ENCODE measurements at regions not wholly inside any gene's neighbourhood (a gene's known extent, or its start where the extent isn't known, plus 50 kb on each side); places are given as distances from the start of the nearest gene placed in this dataset.

GRCh38 chr3:117625174-117625573 is 915.6 kb downstream of the TUSC7 start (continued):
- no peak for TF ChIP-seq MBD2 (IDR thresholded peaks at IDR 0.05; ENCODE audit: borderline replicate concordance, low read depth)
- TF ChIP-seq ZNF133 (CRISPR knock-in tag; IDR thresholded peaks at IDR 0.05): no peak
- TF ChIP-seq HNRNPUL1 (IDR thresholded peaks at IDR 0.05; ENCODE audit: low read length): no peak
- TF ChIP-seq TAF9B (IDR thresholded peaks at IDR 0.05; ENCODE audit: partially characterized antibody): no peak
- no peak for TF ChIP-seq ZNF79 (CRISPR knock-in tag; IDR thresholded peaks at IDR 0.05; ENCODE audit: low read depth)
- no peak for TF ChIP-seq MEF2A (IDR thresholded peaks at IDR 0.05; ENCODE audit: control insufficient read depth, low read depth, low read length)

- no TSS peak for BruUV-seq (replicated peaks)
- Histone ChIP-seq H3K9me1 (ENCODE audit: control insufficient read depth, insufficient read depth, low read length) (no peaks in the 10 kb centered on the region), H3K27me3 (ENCODE audit: control insufficient read depth in 2 of 2, insufficient read depth in 2 of 2, low read length in 2 of 2) (no peaks in the 10 kb centered on the region), H3K79me2 (ENCODE audit: control insufficient read depth, insufficient read depth, low read length) (no peaks in the 10 kb centered on the region), H3K9me3 (replicated peaks; ENCODE audit: control insufficient read depth, insufficient read depth, low read depth, low read length) (no peaks in the 10 kb centered on the region), H3K4me3 (no peak overlapping the region), H3K36me3 (ENCODE audit: control insufficient read depth, insufficient read depth, low read length) (no peaks in the 10 kb centered on the region), H3K27ac (ENCODE audit: extremely low read depth, low read depth, low read length) (no peak overlapping the region), H2AFZ (ENCODE audit: low read depth, low read length) (no peak overlapping the region), H3K4me2 (ENCODE audit: insufficient read depth, low read length) (no peak overlapping the region), H3K4me1 (replicated peaks in 1 of 2; ENCODE audit: control insufficient read depth in 2 of 2, insufficient read depth in 2 of 2, low read length in 2 of 2) (no peaks in the 10 kb centered on the region), H4K20me1 (replicated peaks; ENCODE audit: control insufficient read depth, insufficient read depth, low read length) (no peaks in the 10 kb centered on the region), H3K9ac (ENCODE audit: insufficient read depth in 1 of 2, low read depth in 2 of 2, low read length in 2 of 2) (no peak overlapping the region)
- CTCF ChIA-PET (ENCODE audit: low intra/inter-chr PET ratio): no interaction called here
- POLR2A ChIA-PET: no interaction called here
- in situ Hi-C loops (cut with MboI): no loop called here
- TF ChIP-seq ELF2 (CRISPR knock-in tag; IDR thresholded peaks at IDR 0.05): no peak
- no peak for TF ChIP-seq NKRF (IDR thresholded peaks at IDR 0.05; ENCODE audit: borderline replicate concordance)
- TF ChIP-seq KDM1A (IDR thresholded peaks at IDR 0.05): no peak
- no peak for TF ChIP-seq ESRRB (CRISPR knock-in tag; IDR thresholded peaks at IDR 0.05; ENCODE audit: borderline replicate concordance)
- TF ChIP-seq ZKSCAN3 (CRISPR knock-in tag; IDR thresholded peaks at IDR 0.05): no peak
- TF ChIP-seq SNAPC5 (CRISPR knock-in tag; IDR thresholded peaks at IDR 0.05): no peak
- no peak for TF ChIP-seq RFX7 (CRISPR knock-in tag; IDR thresholded peaks at IDR 0.05)
- no peak for TF ChIP-seq ATF4 (CRISPR knock-in tag; IDR thresholded peaks at IDR 0.05)
- TF ChIP-seq ZNF133 (CRISPR knock-in tag; IDR thresholded peaks at IDR 0.05): no peak
- TF ChIP-seq MLX (CRISPR knock-in tag; conservative IDR thresholded peaks at IDR 0.05): no peak
- TF ChIP-seq ZNF644 (tag; IDR thresholded peaks at IDR 0.05; ENCODE audit: low read depth): no peak
- intact Hi-C loops (cut with micrococcal nuclease): no loop called here
- no peak for FAIRE-seq
- 0% methylated on average over 1 of the region's 2 CpGs for WGBS (ENCODE audit: insufficient coverage, low coverage, missing lambda C conversion rate)
- no peak for ATAC-seq
- DNase-seq (ENCODE audit: extremely low read depth in 1 of 4, low spot score in 3 of 4): no peak
Observed at GRCh38 chr3:117626577-117626976, 917.0 kb downstream of the TUSC7 start.

Measured in K562 (cell line).